NCI-H146 treated with DMSO at 0.1 percent for 48 hours (cell line): ENCODE measurements at regions not wholly inside any gene's neighbourhood (a gene's known extent, or its start where the extent isn't known, plus 50 kb on each side); places are given as distances from the start of the nearest gene placed in this dataset.

Source experiments
- DNase-seq: peaks from one replicate; lab custom pipeline; 2025; ENCODE audit not compliant: unreplicated experiment; lab: John Stamatoyannopoulos, UW

- no peak for DNase-seq
Observed at GRCh38 chr1:34328281-34328799, 151.6 kb downstream of the C1orf94 start.

GRCh38 chr1:34330061-34330460 lies 153.4 kb downstream of the C1orf94 start:
- no peak for DNase-seq

GRCh38 chr1:34331020-34331926 lies 154.6 kb downstream of the C1orf94 start:
- no peak for DNase-seq

- no peak for DNase-seq
Observed at GRCh38 chr1:34332996-34333395, 156.3 kb downstream of the C1orf94 start.

GRCh38 chr1:34338871-34339270 lies 162.2 kb downstream of the C1orf94 start:
- DNase-seq: no peak

GRCh38 chr1:34341896-34342295 lies 165.2 kb downstream of the C1orf94 start:
- DNase-seq: no peak

GRCh38 chr1:34342334-34342733 lies 165.6 kb downstream of the C1orf94 start:
- no peak for DNase-seq

- no peak for DNase-seq
Observed at GRCh38 chr1:34346128-34346527, 169.4 kb downstream of the C1orf94 start.

- no peak for DNase-seq
Observed at GRCh38 chr1:34353409-34353808, 176.7 kb downstream of the C1orf94 start.

- DNase-seq: no peak
Observed at GRCh38 chr1:34354367-34354766, 177.7 kb downstream of the C1orf94 start.

- DNase-seq: no peak
Observed at GRCh38 chr1:34356853-34357252, 180.1 kb downstream of the C1orf94 start.

GRCh38 chr1:34358636-34359035 lies 181.9 kb downstream of the C1orf94 start:
- no peak for DNase-seq

GRCh38 chr1:34359411-34359810 lies 182.7 kb downstream of the C1orf94 start:
- no peak for DNase-seq

GRCh38 chr1:34360574-34360973 lies 183.9 kb downstream of the C1orf94 start:
- no peak for DNase-seq

GRCh38 chr1:34361121-34361520 lies 184.4 kb downstream of the C1orf94 start:
- no peak for DNase-seq

GRCh38 chr1:34361781-34362357 lies 185.2 kb downstream of the C1orf94 start:
- no peak for DNase-seq

- no peak for DNase-seq
Observed at GRCh38 chr1:34362949-34363348, 186.2 kb downstream of the C1orf94 start.

GRCh38 chr1:34363447-34363846 lies 186.7 kb downstream of the C1orf94 start:
- DNase-seq: no peak

GRCh38 chr1:34363915-34364314 lies 187.2 kb downstream of the C1orf94 start:
- DNase-seq: no peak

GRCh38 chr1:34364376-34364775 lies 187.7 kb downstream of the C1orf94 start:
- no peak for DNase-seq

- DNase-seq: no peak
Observed at GRCh38 chr1:34365295-34365694, 188.6 kb downstream of the C1orf94 start.
